AG10803 (cell line): ENCODE measurements at regions not wholly inside any gene's neighbourhood (a gene's known extent, or its start where the extent isn't known, plus 50 kb on each side); places are given as distances from the start of the nearest gene placed in this dataset.

ENCODE experiments used
- DNase-seq: peaks from one replicate; pipeline ENCODE4 v3.0.0; 2010; ENCODE audit warnings: low read depth
- H3K4me3 ChIP-seq: 2 replicates; pipeline ENCODE4 v1.5.1; 2011; ENCODE audit warnings: mild to moderate bottlenecking, low read length, control low read depth
- CTCF ChIP-seq: conservative IDR thresholded peaks from 2 replicates; pipeline ENCODE4 v1.5.1; 2011; ENCODE audit warnings: mild to moderate bottlenecking, low read length, control low read depth, inconsistent platforms

GRCh38 chr15:69855258-69856000 is 242.3 kb downstream of the TLE3 start:
- no peak overlapping the region for H3K4me3 ChIP-seq
- TF ChIP-seq CTCF, result no peak
- DNase-seq, result no peak

GRCh38 chr15:69857250-69857649 is 240.5 kb downstream of the TLE3 start:
- TF ChIP-seq CTCF, result no peak
- H3K4me3 ChIP-seq, result no peak overlapping the region
- no peak for DNase-seq

DNA sequence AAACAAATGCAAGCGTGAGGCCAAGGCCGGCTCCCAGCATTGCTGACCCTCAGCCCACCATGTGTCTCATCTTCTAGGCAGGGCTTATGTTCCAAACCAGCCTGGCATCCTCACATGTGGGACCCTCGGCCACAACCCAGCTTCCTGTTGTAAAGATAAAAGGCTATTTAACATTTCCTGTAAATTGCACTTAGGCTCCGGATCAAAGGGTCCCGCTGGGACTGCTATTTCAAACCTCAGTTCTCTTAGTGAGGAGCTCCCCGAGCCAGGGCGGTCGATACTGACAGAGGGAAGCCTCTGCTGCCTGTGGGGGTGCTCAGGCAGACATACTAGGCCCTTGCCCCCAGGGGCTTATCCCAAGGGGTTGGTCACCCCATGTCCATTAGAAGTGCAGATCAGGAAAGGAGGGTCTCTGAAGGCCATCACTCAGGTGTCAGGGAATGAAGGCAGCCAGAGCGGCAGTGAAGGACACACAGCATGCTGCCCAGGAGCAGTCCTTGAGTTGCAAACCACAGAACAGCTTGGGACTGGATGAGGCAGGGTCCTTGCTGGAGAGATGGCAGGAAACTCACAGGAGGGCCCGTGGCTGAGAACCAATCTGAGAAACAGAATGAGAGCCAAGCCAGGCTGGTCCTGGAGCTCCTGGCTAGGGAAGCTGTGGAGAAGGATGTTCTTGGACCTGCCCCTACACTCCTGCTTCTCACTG is 239.9 kb downstream of the TLE3 start:
- no peak overlapping the region for H3K4me3 ChIP-seq
- no peak for TF ChIP-seq CTCF
- DNase-seq, result no peak

- H3K4me3 ChIP-seq, result no peak overlapping the region
- no peak for DNase-seq
- no peak for TF ChIP-seq CTCF
Measured at GRCh38 chr15:69858456-69858855, 239.3 kb downstream of the TLE3 start.

DNA sequence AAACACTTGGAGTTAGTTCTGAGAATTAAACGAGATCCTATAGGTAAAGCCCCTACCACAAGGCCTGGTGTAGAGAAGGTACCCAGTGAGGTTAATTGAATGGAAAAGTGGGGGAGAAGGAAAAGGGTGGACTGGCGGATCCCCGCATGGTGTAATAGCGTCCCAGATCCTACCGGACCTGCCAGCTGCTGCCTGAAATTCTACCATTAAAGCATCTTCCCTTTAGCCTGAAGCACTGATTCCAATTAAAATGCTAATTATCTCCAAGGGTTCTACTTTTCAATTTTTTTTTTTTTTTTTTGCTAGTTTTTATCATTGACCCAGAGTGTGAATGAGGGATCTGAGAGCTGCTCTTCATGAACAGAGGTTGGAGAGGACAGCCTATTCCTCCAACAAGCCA is 237.9 kb downstream of the TLE3 start:
- no peak overlapping the region for H3K4me3 ChIP-seq
- TF ChIP-seq CTCF, result no peak
- no peak for DNase-seq

- no peak overlapping the region for H3K4me3 ChIP-seq
- no peak for DNase-seq
- TF ChIP-seq CTCF, result no peak
Measured at GRCh38 chr15:69860321-69860720, 237.4 kb downstream of the TLE3 start.

DNA sequence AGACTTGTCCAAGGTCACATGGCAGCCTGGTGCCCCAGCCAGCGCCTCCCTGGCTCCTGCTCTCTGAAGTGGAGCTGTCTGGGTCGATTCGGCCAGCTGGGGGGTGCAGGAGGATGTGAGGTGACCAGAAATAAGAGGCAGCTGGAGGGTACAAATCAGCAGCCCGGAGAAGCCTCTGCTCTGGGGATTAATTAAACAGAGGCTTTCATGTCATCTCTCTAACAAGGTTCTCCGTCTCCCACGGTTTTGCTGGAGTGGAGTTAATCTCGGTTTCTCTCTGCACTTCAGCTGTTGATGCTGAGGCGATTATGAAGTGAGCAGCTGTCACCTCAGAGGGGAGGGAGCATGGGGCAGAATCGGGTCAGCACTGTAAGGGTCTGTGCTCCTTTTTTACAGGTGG is 236.8 kb downstream of the TLE3 start:
- H3K4me3 ChIP-seq, result no peak overlapping the region
- no peak for DNase-seq
- no peak for TF ChIP-seq CTCF
